Stimulated activated naive CD4-positive, alpha-beta T cell treated with Interleukin-2 at 50 U/mL for 16 hours (primary cell): ENCODE measurements at regions not wholly inside any gene's neighbourhood (a gene's known extent, or its start where the extent isn't known, plus 50 kb on each side); places are given as distances from the start of the nearest gene placed in this dataset.
"Not testable (repeated sequence)": the region's sequence is repeated elsewhere in the genome, so short reads cannot be mapped to it uniquely, and the experiment has no call there.

Experiments used
- DNase-seq: peaks from one replicate; lab custom pipeline; 2025; lab: John Stamatoyannopoulos, UW

GRCh38 chr3:18236726-18237125 lies 188.4 kb downstream of the SATB1 start:
- DNase-seq = no peak

GRCh38 chr3:18234717-18235335 lies 190.3 kb downstream of the SATB1 start:
- DNase-seq = no peak

DNA sequence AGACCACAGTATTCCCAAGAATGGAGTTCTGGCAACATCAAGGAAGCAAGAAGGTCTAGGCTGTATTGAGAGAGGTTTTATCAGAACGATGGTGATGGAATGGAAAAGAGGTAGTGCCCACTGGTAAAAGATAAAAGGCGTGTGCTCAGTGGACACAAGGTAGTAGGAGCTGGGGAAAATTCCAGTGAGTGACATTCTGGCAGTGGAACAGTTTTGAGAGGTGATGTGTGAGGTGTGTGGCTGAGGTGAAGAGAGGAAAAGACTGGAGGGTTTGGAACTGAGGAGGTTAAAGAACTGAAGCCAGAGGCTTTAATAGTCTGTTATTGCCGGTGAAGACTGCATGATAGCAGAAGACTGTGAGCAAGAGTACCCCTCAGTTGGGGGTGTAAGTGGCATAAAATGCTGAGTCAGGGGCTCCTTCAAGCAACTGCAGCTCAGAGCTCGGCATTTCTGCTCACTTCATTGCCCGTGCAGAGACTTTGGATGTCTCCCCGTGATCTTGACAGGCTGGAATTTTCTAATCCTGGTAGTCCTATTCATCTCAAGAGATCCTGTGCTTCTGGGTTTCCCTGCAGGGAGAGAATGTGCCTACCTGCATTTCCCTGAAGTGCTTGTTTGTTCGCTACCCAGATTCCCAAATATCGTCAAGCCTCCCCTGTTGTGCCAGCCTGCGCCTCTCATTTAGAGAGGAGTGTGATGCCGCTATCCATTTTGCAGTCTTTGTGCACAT lies 191.0 kb downstream of the SATB1 start:
- DNase-seq = no peak

- no peak for DNase-seq
These were observed 192.8 kb downstream of the SATB1 start for GRCh38 chr3:18232317-18232716.

GRCh38 chr3:18228060-18228459 lies 197.1 kb downstream of the SATB1 start:
- no peak for DNase-seq

DNA sequence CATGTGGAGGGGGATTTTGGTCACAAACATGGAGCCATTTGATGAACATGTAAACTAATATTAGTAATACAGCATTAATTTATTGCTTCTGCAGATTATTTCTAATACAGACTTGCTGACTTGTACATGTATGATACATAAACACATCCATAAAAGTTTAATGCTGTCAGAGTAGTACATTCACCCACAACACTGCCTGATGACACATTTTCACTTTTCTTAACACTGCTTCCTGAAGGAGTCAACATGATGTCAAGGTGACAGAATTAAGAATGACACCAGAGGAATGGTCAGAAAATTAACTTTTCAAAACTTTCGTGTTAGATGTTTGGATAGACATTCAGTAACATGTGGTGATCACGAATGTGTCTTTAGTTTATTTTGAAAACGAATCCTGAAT lies 199.4 kb downstream of the SATB1 start:
- DNase-seq = no peak

GRCh38 chr3:18224426-18224825 lies 200.7 kb downstream of the SATB1 start:
- DNase-seq = no peak

DNA sequence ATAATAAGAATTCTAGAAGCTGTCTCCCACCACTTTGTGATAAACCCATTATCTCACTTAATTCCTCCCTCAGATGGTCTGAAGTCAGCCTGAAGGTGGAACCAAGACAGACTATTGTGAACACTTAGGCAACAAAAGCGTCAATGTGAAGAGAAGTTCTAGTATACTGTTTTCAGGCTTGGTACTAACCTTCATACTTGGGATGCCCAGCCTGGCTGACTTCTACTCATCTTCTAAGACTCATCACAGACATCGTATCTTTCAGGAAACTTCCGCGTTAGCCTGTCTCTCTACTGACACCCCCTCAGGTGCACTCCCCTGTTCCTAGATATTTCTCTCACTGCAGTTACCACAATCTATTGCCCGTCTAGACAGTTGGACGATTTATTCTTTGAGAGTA lies 201.2 kb downstream of the SATB1 start:
- DNase-seq = no peak

GRCh38 chr3:18223571-18223970 lies 201.6 kb downstream of the SATB1 start:
- no peak for DNase-seq

DNA sequence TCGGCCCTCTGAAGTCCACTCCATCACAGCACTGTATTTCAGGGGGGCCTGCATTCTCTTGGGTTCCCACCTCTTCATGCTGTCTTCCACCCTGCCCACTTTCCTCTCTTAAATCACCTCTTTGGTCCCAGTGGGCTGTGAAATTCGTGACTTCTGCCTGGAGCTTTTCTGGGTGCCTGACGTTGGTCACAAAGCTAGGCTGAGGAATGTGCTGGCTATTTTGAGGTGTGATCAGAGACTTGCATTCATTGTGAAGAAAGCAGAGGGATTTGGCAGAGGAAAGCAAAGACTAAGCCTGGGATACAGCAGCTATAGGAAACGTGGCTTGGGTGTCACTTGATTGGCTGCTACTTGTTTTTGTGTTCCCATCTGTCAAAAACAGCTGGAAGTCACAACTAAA lies 202.5 kb downstream of the SATB1 start:
- DNase-seq = no peak

DNA sequence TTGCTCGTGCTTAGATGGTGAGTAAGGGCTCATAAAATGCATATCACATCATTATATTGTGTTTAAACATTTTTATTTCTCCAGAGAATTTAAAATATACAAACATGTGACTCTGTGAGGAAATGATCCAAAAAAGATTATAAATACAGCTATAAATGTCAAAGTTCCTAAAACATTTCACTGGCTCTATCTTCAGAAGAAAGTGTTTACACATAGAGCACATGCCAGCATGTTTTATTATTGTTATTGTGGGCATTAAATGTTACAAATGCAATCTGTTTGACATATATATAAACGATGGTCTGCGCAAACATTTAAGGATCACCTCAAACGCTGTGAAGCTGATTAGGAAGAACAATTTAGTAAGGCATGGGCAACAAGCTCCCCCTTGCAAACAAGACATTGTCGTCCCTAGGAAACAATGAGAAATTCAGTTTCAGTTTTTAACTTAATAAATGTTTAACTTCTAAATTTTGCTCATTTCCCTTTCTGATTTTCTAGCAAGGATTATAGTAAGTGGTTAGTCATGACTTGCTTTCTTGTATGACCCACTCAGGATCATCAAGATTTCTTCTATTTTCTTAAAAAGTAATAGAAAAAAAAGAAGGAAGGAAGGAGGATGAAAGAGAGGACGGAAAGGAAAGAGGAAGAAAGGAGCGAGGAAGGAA lies 207.5 kb downstream of the SATB1 start:
- no peak for DNase-seq

DNA sequence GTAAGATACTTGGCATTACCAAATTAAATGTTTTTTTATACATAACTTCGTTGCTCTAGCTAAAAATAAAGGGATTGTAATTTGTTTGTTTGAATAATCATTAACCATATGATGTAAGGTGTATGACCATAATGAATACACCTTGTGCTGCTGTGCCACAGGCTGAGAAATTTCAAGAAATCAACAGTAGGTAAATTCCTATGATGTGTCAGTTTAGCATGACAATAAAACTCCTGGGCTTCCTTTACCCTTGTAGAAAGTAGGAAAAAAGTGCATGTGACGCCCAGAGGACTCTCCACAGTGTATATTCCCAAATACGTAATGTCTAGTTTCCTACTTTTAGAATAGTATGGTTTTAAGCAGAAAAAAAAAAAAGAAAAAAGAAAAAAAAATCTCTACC lies 208.1 kb downstream of the SATB1 start:
- no peak for DNase-seq

DNA sequence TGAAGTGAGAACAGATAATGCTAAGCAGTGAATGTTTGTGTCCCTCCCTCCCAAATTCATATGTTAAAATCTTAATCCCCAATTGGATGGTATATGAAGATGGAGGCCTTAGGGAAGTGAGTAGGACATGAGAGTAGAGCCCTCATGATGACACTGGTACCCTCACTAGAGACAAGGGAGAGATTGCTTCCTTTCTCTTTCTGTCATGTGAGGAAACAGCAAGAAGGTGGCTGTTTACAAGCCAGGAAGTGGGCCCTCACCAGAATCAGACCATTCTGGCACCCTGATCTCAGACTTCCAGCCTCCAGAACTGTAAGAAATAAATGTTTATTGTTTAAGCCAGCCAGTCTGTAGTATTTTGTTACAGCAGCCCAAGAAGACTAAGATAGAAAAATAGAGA lies 209.5 kb downstream of the SATB1 start:
- no peak for DNase-seq

DNA sequence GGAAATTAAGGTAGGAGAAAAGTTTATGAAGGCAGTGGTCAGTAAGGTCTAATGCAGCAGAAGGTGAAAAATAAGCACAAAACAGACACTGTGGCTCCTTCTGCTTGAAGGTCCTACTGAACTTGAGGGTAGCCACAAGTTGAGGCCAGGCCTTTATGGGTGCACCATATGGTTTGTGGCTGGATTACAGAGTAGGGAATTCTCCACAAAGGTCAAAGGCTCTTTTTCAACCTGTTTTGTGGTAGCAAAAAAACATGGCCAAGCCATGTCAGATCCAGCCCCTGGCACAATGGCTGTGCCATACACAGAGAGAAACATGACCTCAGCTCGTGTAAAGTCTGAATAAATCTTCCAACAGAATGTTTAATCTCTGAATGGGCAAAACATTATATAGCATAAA lies 214.0 kb downstream of the SATB1 start:
- DNase-seq = no peak

- no peak for DNase-seq
These were observed 216.3 kb downstream of the SATB1 start for GRCh38 chr3:18208856-18209255.

DNA sequence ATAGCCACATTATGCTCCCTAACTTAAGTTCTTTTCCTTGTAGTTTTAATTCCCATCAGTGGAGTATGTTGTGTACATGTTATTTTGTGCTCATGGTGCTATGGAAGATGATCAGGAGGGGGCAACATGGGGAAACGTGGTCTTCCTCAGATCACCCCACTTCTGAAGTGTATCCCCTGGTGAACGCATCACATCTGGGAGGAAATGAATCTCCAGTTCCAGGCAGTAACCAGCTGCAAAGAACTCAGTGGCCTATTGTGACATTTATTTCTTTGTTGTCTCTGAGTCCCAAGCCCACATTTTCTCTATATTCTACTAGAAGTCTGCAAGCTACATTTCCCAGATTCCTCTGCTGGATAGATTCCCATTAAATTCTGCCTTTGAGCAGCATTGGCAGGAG lies 217.0 kb downstream of the SATB1 start:
- DNase-seq = no peak

DNA sequence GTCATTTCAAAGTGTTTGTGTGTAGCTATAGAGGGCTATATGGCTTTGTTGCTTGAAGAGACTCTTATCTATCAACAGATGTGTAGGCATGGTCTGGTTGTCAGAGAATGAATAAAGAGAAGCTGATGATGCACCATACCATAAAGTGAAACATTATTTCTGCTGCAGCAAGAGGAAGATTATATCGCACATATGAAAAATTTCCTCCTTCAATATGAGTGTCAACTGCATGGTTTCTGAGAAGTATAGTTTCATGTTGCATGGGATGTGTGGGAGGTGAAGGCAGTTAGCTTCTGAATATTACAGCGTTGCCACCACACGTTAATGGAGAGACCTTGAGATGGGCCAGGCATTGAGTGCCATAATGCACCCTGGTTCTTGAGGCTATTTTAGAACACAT lies 217.9 kb downstream of the SATB1 start:
- no peak for DNase-seq

- DNase-seq = not testable (repeated sequence)
These were observed 219.4 kb downstream of the SATB1 start for GRCh38 chr3:18205701-18206100.

DNA sequence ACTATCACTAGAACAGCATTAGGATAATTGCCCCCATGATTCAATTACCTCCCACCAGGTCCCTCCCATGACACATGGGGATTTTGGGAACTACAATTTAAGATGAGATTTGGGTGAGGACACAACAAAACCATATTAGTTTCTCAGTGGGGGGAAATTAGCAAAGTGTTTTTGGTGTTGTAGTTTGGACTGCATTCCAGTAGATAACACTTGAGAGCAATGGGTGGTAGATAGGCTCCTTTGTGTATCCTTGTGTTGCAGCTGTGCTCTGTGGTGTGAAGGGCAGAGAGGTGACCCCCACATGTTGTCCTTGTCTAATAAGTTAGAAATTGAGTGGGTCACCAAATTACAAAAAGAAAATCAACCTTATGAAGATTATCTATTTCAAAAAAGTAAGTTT lies 223.8 kb downstream of the SATB1 start:
- DNase-seq = no peak

- DNase-seq = no peak
These were observed 225.4 kb downstream of the SATB1 start for GRCh38 chr3:18199757-18200156.

- DNase-seq = no peak
These were observed 229.3 kb downstream of the SATB1 start for GRCh38 chr3:18195836-18196235.

DNA sequence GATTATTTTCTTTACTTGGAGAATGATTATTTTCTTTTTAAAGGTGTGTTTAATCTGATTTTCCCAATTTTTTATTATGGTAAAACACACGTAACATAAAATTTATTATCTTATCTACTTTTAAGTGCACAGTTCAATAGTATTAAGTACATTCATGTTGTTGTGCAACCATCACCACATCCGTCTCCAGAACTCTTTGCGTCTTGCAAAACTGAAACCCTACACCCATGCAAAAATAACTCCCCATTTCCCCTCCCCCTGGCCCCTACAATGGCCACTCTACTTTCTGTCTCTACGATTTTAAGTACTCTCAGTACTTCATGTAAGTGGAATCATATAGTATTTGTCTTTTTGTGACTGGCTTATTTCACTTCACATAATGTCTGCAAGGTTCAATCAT lies 230.7 kb downstream of the SATB1 start:
- DNase-seq = no peak

GRCh38 chr3:18190646-18191045 lies 234.5 kb downstream of the SATB1 start:
- no peak for DNase-seq
